MM.1S (cell line): ENCODE measurements at regions not wholly inside any gene's neighbourhood (a gene's known extent, or its start where the extent isn't known, plus 50 kb on each side); places are given as distances from the start of the nearest gene placed in this dataset.

Experiments used
- EZH2 ChIP-seq: fragments of 300-600 bp; sonication (generic); optimal IDR thresholded peaks from 2 replicates; pipeline ENCODE3; 2017; ENCODE audit warnings: low read depth, mild to moderate bottlenecking, antibody characterized with exemption, low read length, mixed read lengths
- EZH2phosphoT487 ChIP-seq: fragments of 300-600 bp; sonication (generic); IDR thresholded peaks from 2 replicates; pipeline ENCODE4 v1.6.1; 2018; ENCODE audit warnings: antibody characterized with exemption, low read length
- TF ChIP-seq, protein P1 (sequence below): fragments of 300-600 bp; sonication (generic); IDR thresholded peaks from 2 replicates; pipeline ENCODE4 v1.5.1; 2016; ENCODE audit warnings: antibody characterized with exemption, low read length, mixed read lengths

DNA sequence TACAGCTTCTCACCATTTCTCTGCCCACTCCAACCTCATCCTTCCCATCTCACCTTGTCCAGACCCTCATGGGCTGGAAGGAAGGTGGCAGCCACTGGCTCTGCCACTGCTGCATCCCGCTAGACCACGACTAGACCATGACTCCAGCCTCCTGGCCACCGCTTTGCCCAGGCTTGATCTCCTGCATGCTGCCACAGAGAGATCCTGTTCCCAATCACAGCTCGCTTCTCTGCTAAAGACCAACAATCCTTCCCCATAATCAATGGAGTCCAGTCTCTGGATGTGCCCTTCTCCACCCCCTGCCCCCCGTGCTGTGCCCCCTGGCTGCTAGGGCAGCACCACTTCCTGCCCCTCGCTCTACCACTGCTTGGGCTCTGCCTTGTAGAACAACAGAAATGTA, 64.9 kb upstream of the DMRTB1 start:
- TF ChIP-seq, protein P1, sequence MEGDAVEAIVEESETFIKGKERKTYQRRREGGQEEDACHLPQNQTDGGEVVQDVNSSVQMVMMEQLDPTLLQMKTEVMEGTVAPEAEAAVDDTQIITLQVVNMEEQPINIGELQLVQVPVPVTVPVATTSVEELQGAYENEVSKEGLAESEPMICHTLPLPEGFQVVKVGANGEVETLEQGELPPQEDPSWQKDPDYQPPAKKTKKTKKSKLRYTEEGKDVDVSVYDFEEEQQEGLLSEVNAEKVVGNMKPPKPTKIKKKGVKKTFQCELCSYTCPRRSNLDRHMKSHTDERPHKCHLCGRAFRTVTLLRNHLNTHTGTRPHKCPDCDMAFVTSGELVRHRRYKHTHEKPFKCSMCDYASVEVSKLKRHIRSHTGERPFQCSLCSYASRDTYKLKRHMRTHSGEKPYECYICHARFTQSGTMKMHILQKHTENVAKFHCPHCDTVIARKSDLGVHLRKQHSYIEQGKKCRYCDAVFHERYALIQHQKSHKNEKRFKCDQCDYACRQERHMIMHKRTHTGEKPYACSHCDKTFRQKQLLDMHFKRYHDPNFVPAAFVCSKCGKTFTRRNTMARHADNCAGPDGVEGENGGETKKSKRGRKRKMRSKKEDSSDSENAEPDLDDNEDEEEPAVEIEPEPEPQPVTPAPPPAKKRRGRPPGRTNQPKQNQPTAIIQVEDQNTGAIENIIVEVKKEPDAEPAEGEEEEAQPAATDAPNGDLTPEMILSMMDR: no peak
- TF ChIP-seq EZH2: no peak
- TF ChIP-seq EZH2phosphoT487: no peak
